DOHH2 (cell line): ENCODE measurements at regions not wholly inside any gene's neighbourhood (a gene's known extent, or its start where the extent isn't known, plus 50 kb on each side); places are given as distances from the start of the nearest gene placed in this dataset.

Experiments
- H3F3A ChIP-seq: fragments of 200-600 bp; sonication (generic), shearing (Covaris generic); 2 replicates; pipeline ENCODE4 v1.6.0; 2016; ENCODE audit warnings: antibody characterized with exemption, mild to moderate bottlenecking; ENCODE audit not compliant: control insufficient read depth, insufficient read depth
- H3K27ac ChIP-seq: fragments of 200-600 bp; sonication (generic); 2 replicates; pipeline ENCODE4 v1.5.1; 2014; ENCODE audit warnings: low read depth, mild to moderate bottlenecking, low read length, moderate library complexity
- H3K27me3 ChIP-seq: fragments of 200-600 bp; sonication (generic); 2 replicates; pipeline ENCODE4 v1.6.1; 2014; ENCODE audit warnings: mild to moderate bottlenecking, low read length, mixed read lengths; ENCODE audit not compliant: control insufficient read depth
- H3K36me3 ChIP-seq: fragments of 200-600 bp; sonication (generic); 2 replicates; pipeline ENCODE4 v1.6.1; 2014; ENCODE audit warnings: mild to moderate bottlenecking, low read length, moderate library complexity, mixed read lengths; ENCODE audit not compliant: control insufficient read depth
- H3K4me1 ChIP-seq: fragments of 200-600 bp; sonication (generic); 2 replicates; pipeline ENCODE4 v1.6.1; 2014; ENCODE audit warnings: mild to moderate bottlenecking, low read length, mixed read lengths; ENCODE audit not compliant: control insufficient read depth
- H3K4me2 ChIP-seq: fragments of 200-600 bp; sonication (generic); 2 replicates; pipeline ENCODE4 v1.6.0; 2014; ENCODE audit warnings: mild to moderate bottlenecking, low read length, moderate library complexity
- H3K4me3 ChIP-seq: fragments of 200-600 bp; sonication (generic); 2 replicates; pipeline ENCODE4 v1.5.1; 2014; ENCODE audit warnings: mild to moderate bottlenecking, low read length, mixed read lengths
- H3K79me2 ChIP-seq: fragments of 200-600 bp; sonication (generic); 2 replicates; pipeline ENCODE4 v1.6.1; 2014; ENCODE audit warnings: mild to moderate bottlenecking, low read length, mixed read lengths; ENCODE audit not compliant: control insufficient read depth
- H3K9me2 ChIP-seq: fragments of 200-600 bp; sonication (generic); replicated peaks from 2 replicates; pipeline ENCODE4 v1.6.1; 2014; ENCODE audit warnings: mild to moderate bottlenecking, low read length, mixed read lengths; ENCODE audit not compliant: control insufficient read depth
- H3K9me3 ChIP-seq: fragments of 200-600 bp; sonication (generic); 2 replicates; pipeline ENCODE4 v1.6.1; 2014; ENCODE audit warnings: antibody characterized with exemption, low read length, mixed read lengths; ENCODE audit not compliant: control insufficient read depth, insufficient read depth
- H4K20me1 ChIP-seq: fragments of 200-600 bp; sonication (generic); 2 replicates; pipeline ENCODE4 v1.6.0; 2014; ENCODE audit warnings: low read depth, mild to moderate bottlenecking, antibody characterized with exemption, low read length, moderate library complexity; ENCODE audit not compliant: control insufficient read depth, insufficient read depth
- CTCF ChIP-seq: fragments of 200-600 bp; sonication (generic); IDR thresholded peaks from one replicate; pipeline ENCODE4 v1.5.1; 2014; ENCODE audit warnings: antibody characterized with exemption, mild to moderate bottlenecking, low read depth, low read length; ENCODE audit not compliant: poor library complexity, severe bottlenecking
- EZH2phosphoT487 ChIP-seq: fragments of 200-600 bp; sonication (generic); IDR thresholded peaks from 2 replicates; pipeline ENCODE4 v1.6.1; 2017; ENCODE audit warnings: borderline replicate concordance, mild to moderate bottlenecking, antibody characterized with exemption, low read length, moderate library complexity, mixed read lengths

- no peaks in the 10 kb centered on the region for H3K36me3 ChIP-seq
These were observed 102.8 kb upstream of the MTPN start for GRCh38 chr7:136079934-136080333.

GRCh38 chr7:136079478-136079892, 102.3 kb upstream of the MTPN start:
- no peaks in the 10 kb centered on the region for H3K9me3 ChIP-seq
- no peaks in the 10 kb centered on the region for H3K4me1 ChIP-seq
- no peaks in the 10 kb centered on the region for H3K79me2 ChIP-seq
- no peak for TF ChIP-seq EZH2phosphoT487
- H3K4me3 ChIP-seq = no peak overlapping the region
- no peak overlapping the region for H3K4me2 ChIP-seq
- H3K9me2 ChIP-seq = no peaks in the 10 kb centered on the region
- H3K27ac ChIP-seq = no peak overlapping the region
- no peaks in the 10 kb centered on the region for H3K27me3 ChIP-seq
- H3F3A ChIP-seq = no peaks in the 10 kb centered on the region
- H3K36me3 ChIP-seq = no peaks in the 10 kb centered on the region
- H4K20me1 ChIP-seq = no peaks in the 10 kb centered on the region

More at GRCh38 chr7:136079934-136080333, 102.8 kb upstream of the MTPN start:
- Histone ChIP-seq H3K79me2 (no peaks in the 10 kb centered on the region), H4K20me1 (no peaks in the 10 kb centered on the region), H3K27me3 (no peaks in the 10 kb centered on the region), H3K4me2 (no peak overlapping the region), H3K4me1 (no peaks in the 10 kb centered on the region), H3K27ac (no peak overlapping the region), H3F3A (no peaks in the 10 kb centered on the region), H3K9me3 (no peaks in the 10 kb centered on the region), H3K9me2 (no peaks in the 10 kb centered on the region), H3K4me3 (no peak overlapping the region)
- no peak for TF ChIP-seq EZH2phosphoT487
- no peak for TF ChIP-seq CTCF

- H3K9me2 ChIP-seq = no peaks in the 10 kb centered on the region
- H3F3A ChIP-seq = no peaks in the 10 kb centered on the region
- H3K4me2 ChIP-seq = no peak overlapping the region
- H3K4me1 ChIP-seq = no peaks in the 10 kb centered on the region
- H3K27me3 ChIP-seq = no peaks in the 10 kb centered on the region
- H3K9me3 ChIP-seq = no peaks in the 10 kb centered on the region
- no peak overlapping the region for H3K4me3 ChIP-seq
- H4K20me1 ChIP-seq = no peaks in the 10 kb centered on the region
- H3K36me3 ChIP-seq = no peaks in the 10 kb centered on the region
- no peak for TF ChIP-seq EZH2phosphoT487
- no peak for TF ChIP-seq CTCF
- no peaks in the 10 kb centered on the region for H3K79me2 ChIP-seq
- H3K27ac ChIP-seq = no peak overlapping the region
These were observed 101.9 kb upstream of the MTPN start for GRCh38 chr7:136079066-136079465.

GRCh38 chr7:136078630-136079029, 101.5 kb upstream of the MTPN start:
- H3K4me3 ChIP-seq = no peak overlapping the region
- no peak overlapping the region for H3K27ac ChIP-seq
- no peaks in the 10 kb centered on the region for H3K9me3 ChIP-seq
- no peaks in the 10 kb centered on the region for H3K27me3 ChIP-seq
- no peak overlapping the region for H3K4me2 ChIP-seq
- H3K36me3 ChIP-seq = no peaks in the 10 kb centered on the region
- TF ChIP-seq CTCF (no peak), EZH2phosphoT487 (no peak)
- no peaks in the 10 kb centered on the region for H3K9me2 ChIP-seq
- no peaks in the 10 kb centered on the region for H3K4me1 ChIP-seq
- H3F3A ChIP-seq = no peaks in the 10 kb centered on the region
- no peaks in the 10 kb centered on the region for H3K79me2 ChIP-seq
- H4K20me1 ChIP-seq = no peaks in the 10 kb centered on the region
